Retina (tissue), 1 donor: ENCODE measurements at regions not wholly inside any gene's neighbourhood (a gene's known extent, or its start where the extent isn't known, plus 50 kb on each side); places are given as distances from the start of the nearest gene placed in this dataset.
"Not testable (repeated sequence)": the region's sequence is repeated elsewhere in the genome, so short reads cannot be mapped to it uniquely, and the experiment has no call there.

Experiments used
- DNase-seq: peaks from one replicate; pipeline ENCODE4 v3.0.0-alpha.2; 2016

DNA sequence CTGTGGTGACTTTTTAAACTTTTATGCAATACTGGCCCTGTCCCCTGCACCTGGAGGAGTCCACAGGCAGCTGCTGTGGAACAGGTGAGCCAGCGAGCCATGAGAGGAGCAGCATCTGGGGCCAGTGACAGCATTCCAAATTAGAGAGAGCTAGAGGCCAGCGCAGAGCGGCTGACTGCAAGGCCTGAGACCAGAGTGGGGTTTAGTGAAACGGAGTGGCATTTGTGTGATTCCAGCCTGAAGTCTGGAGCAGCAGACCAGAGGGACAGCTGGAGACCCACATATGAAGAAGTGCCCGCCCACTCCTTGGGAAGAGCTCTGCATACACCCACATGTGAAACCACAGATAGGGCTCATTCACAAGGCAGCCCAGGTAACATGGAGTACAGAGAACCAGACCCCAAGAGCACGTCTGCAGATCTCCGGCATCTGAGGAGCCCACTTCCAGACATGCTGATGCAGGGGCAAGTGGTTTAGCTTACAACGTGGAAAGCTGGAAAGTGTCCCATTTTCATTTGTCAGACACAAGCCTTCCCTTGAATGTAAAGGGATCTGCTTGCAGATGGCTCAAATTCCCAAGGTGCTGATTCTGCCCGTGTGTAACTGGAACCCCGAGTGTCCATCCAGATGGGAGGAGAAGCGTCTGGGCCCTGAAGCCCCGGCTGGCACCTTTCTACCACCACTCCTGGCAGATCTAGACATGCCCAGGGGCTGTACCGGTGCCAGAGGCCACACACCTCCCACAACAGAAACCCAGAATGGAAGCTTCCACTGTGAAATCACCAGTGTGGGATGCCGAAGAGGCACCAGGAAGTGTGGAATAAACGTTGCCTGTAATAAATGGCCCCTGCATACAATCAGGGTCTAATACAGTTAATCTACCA, 256.0 kb upstream of the TCERG1L start:
- no peak for DNase-seq

DNA sequence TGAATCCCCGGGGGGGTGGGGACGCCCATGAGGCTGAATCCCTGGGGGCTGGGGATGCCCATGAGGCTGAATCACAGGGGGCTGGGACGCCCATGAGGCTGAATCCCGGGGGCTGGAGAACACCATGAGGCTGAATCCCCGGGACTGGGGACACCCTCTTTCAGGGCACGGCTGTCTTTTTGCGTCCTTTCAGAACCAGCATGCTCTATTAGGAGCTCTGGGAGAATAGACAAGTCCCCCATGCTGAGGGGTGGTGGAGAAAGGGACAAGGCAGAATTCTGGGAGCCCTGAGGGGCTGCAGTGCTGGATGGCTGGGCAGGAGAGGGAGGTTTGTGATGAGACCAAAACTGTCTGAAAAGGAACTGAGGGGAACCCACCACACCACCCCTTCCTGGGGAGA, 257.3 kb upstream of the TCERG1L start:
- DNase-seq, result no peak

DNA sequence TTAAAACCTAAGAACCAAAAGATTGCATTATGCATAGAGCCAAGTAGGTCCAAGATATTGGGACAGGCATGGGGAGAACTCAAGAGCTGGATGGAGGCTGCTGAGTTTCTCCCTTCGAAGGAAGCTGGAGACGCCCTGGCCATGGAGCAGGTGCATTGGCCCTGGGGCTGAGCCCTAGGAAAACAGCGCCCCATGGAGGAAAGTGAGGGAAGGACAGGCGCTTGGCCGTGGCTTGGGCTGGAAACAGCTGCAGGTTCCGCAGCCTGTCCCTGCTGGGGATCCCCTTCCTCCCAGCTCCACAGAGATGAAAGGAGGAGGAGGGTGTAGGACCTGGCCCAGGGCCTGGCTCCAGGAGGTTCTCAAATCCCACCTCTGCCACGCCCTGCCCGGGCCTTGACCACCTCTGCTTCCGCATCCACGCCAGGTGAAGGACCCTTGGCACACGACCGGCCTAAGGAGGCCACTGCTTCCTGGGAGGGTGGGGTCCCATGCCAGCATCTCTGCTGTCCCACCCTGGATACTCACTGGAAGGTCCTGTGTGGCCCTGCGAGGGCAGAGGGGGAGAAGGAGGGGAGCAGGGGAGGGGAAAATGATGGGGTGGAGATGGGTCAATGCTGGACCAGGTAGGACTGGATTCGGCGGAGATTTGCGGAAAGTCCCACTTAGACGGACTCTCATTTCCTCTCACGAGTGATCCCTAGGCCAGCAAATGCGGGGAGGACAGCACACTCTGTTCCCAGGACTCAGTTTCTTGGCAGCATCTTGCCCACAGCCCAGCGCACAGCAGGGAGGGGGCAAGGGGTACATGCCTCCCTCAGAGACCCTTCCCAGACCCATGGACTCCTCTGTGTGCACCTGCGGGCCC, 258.6 kb upstream of the TCERG1L start:
- peak; percentile 48 for DNase-seq

DNA sequence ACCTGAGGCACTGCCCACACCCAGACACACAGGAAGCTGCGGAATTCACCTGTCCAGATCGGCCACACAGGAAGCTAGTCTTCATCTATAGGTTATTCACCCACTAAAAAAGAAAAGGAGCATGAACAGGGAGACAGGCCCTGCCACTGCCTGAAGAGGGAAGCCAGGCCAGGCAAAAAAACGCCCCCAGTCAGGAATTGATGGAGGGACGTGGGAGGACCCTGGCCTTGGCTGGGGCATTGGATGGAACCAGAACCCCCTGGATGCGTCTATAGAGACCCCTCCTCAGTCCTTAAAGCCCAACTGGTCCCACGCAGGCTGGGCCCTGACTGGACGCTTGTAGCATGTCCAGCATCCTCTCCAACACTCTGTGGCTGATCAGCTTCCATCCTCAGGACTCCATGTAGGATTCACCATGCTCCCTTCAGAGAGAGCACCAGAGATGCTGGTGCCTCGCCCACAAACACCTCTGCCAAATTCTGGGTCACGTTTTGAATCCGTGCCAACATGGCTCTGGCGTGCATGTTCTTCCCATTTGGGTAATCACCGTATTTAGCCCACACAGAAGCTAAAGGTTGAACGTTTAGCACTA, 259.3 kb upstream of the TCERG1L start:
- no peak for DNase-seq

DNA sequence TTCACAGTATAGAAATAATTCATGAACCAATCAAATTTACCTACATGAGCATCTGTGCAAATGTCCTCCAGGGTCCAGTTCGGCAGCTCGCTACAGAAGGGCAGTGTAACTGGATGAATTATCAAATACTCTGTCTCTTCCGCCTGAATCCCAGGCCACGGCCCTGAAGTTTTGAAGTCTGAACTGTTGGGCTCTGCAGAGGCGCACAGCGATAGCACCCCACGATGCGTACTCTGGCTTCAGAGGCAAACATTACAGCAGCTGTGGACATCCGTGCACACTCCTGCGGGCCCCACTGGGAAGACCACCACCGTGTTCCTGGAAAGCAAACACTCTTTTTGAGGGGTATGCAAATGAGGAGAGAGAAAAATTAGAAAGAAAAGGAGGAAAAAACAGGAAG, 259.8 kb upstream of the TCERG1L start:
- DNase-seq, result no peak

DNA sequence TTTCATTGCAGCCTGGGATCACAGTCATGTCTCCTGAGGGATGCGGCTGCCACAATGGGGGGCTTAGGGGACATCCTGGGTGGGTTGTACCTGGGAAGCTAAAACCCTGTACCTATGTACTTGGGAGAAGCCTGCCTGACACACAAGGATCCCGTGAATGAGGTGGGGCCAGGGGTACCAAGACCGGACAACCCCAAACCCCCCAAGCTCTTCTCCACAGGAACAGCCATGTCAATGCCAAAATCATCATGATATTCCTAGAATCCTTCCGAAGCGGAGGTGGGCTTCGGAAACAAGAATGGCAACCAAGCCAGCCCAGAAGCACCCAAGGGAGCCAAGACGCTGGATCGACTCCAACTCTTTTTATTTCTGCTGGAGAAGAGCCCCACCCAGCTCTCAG, 260.3 kb upstream of the TCERG1L start:
- no peak for DNase-seq

DNA sequence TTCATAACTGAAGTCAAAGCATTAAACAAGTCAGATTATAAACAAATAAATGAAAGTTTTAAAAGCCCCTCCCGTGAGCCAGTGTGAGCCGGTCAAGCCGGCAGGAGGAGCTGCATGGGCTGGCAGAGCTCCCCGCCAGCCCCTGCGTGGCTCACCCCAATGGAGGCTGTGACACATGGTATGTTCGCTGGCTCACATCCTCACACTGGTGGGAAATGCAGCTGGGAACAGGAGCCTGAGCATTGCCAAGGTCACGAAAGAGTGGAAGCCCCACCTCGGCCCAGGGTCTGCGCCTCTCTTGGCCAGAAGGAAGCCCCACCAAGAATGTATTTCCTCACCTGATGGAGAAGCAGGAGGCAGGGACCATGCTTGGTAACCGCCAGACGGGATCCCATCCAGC, 261.7 kb upstream of the TCERG1L start:
- DNase-seq, result no peak

DNA sequence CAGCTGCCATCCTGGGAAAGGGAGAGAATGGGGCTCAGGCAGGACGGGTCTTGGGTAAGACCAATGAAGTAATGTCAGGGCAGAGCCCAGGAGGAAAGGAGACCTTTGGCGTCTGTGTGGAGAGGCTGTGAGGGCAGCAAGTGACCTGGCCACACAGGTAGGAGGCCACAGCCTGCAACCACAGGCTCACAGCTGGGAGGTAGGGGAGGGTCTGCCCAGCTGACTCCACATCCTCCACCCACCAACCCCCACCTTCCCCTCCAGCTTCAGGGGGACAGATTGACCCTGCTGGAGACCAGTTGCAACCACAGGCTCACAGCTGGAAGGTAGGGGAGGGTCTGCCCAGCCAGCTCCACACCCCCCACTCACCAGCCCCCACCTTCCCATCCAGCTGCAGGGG, 262.2 kb upstream of the TCERG1L start:
- no peak for DNase-seq

DNA sequence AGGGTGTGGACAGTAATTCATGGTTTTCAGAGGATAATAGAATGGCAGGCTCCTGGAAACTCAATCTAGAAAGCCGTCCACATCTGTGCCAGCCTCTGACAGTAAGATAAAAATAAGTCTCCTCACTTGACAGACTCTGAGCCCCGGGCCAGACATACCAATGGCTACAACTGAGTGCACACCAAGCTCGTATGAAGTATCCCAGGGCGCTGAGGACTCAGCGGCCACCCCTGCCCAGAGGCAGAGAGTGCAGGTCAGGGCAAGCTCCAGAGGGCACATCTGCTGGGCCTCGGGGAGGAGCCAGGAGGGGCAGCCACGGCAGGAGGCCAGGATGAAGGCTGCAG, 262.8 kb upstream of the TCERG1L start:
- DNase-seq, result no peak

DNA sequence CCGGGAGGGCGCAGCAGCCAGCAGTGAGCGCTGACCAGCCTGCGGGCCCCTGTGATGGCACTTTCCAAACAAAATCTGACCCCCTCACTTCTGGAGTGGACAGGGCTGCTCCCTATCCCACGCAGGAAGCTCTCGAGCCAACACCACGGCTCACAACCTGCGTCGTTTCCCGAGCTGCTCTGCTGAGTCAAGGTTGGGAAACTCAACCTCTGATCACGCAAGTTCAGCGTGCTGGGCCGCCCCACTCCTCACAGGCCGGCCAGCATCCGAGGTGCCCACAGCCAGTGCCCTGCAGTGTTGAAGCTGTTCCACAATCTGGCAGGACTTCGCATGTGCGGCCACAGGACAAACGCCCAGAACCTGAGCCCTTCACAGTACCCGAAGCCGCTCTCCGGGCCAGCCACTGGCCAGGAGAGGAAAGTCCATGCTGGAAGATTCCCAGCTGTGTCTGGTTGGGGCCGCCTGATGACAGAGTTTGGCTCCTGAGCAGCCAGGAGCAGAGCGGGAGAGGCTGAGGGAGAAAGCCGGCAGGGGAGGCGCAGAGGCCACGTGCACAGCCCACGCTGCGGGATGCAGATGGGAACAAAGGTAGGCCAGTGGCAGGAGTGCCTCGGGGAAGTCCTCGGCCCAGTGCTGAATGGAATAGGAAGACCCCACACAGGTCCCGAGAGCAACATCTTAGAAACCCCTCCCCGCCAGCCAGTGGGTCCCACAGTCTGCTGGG, 263.3 kb upstream of the TCERG1L start:
- DNase-seq, result no peak

DNA sequence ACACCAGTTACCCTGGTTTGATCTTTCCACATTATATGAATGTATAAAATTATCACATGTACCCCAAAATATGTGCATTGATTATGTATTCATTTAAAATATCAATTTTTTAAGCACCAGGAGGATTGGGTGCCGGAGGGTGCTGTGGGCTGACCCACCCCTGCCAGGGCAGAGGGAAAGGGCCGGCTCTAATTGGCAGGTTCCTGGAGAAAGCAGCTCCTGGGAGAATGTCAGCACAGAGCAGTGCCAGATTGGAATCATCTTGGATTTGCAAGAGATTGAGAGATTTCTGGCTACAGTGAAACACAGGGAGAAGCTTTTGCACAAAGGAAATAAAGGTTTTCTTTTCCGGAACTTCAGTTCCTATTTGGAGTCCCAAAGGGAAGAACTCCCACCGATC, 264.4 kb upstream of the TCERG1L start:
- no peak for DNase-seq

DNA sequence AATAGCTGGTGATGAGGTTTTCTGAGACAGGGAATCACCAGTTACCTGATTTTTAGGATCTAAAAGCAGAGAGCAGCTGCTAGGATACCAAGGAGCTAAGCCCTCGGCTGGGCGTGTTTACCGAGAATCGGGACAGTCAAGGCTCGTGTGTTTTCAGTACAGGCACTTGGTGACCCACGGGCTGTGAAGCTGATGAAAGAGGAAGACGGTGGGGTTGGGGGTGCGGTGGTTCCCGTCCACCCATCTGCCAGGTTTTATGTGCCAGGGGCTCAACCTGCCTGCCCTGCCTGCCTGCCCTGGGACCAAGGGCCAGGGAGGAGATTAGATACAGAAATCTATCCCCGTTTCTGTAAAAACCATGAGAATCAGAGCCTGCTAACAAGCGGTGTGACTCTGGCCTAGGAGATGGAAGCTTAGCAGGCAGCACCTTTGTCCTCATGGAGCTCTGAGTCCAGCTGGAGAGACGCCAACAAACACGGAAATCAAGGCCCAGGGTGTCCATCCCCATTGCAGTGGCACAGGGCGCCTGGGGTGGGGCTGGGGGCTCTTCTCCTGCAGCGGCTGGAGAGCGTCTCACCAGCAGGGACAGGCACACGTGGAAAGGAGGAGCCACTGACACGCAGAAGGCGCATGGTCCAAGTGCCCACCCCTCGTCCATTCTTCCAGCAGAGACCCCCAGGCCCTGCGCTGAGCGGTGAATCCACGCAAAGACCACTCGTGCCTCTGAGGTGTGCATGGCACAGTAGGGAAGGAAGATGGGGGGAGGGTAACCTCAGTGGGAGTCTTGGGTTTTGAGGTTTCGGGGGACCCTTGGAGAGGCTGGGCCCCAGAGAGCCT, 265.0 kb upstream of the TCERG1L start:
- DNase-seq, result no peak

DNA sequence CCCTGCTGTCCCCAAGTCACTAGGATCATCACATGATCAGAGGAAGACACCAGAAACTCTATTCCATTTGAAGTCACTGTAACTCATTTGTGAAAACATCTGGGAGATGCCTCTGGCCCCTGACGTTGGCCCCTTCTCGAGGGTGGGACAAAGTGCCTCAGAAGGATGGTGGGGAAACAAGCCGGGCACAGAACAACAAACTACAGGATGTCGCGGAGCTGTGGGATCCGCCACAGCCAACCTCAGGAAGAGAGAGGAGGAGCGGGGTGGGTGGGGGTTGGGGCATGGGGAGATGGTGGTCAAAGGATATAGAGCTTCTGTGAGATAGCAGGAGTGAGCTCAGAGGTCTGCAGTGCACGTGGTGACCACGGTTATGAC, 265.6 kb upstream of the TCERG1L start:
- DNase-seq, result no peak

DNA sequence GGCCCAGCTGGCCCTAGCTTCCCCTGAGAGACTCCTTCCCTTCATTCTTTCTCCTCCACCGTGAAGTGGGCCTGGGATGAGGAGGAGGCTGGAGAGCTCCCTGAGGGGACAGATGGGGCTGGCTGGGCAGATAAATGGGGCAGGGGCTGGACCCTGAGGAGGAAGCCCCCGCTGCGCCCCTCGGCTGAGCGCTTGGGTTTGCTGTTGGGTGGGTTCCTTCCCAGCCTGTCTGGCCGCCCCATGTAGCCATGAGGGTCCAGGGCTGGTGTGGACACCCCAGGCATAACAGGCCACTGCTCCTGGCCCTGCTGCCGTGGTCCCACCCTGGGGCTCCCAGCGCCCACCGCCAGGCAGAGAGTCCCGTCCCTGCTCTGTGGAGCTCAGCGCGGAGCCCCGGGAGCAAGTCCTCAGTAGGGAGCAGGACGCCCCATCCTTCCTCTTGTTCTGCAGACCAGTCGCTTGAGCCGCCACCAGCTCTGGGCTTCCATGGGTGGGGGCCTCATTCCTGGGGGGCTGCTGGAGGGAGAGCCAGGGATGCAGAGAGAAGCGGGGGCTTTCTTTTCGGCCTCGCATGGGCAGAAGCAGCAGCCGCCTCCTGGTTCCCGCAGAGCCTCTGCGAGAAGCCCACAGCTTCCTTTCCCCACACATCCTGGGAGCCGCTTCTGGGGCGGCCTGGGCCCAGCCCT, 266.4 kb upstream of the TCERG1L start:
- no peak for DNase-seq

DNA sequence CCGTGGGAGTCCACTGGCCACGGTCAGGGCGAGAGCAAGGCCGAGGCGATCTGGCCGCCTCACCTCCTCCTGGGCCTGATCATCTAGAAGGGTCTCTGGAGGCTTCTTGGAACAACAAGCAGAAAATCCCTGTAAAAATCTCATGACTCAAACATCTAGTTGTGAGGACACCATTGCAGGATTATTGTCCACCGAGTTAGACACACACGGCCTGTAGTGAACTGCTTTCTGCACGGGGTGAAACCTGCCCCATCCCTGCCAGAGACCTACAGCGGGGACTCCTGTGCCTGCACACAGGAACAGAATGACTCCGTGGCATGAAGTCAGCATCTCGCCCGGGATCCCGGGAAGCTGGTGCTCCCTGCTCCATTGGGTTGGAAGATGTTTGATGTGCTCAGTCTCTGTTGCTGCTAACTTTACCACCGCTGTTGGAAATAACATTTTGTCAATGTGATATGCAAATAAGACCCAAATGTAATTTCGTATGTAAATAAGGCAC, 267.0 kb upstream of the TCERG1L start:
- no peak for DNase-seq

DNA sequence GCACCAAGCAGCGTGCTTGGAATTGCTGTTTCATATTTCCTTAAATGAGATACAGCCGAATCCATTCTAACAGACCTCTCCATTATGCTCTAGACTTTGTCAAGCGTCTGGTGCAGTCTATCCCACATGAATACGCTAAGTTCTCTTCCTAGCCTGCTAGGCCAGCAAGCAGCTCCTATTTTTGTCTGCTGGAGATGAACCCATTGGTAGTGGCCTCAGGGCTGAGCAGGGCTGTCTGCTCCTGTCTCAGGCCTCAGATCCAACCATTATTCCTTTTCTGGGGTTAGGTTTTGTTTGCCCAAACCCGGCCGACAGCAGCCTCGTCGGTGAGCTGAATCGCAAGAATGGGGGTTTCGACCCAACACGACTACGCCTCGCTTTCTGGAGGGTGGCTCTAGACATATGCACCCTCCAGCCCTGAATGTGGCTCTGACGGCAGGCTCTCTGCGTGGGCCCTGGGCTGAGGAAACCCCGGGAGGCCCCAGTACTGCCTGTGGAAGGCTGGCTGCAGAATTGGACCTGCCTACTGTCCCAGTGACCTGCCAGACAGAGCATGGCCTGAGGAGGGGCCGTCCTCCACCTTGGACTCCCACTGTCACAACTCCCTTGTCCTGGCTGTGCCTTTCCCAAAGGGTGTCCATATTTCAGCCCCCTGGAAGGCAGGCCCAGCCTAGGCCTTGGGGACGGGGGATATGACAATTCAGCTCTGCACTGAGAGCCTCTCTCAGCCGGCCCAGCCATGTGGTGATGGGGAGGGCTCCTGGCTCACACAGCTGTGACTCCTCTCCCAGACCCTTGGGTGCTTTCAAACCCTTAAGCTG, 267.9 kb upstream of the TCERG1L start:
- peak; percentile 49 for DNase-seq

DNA sequence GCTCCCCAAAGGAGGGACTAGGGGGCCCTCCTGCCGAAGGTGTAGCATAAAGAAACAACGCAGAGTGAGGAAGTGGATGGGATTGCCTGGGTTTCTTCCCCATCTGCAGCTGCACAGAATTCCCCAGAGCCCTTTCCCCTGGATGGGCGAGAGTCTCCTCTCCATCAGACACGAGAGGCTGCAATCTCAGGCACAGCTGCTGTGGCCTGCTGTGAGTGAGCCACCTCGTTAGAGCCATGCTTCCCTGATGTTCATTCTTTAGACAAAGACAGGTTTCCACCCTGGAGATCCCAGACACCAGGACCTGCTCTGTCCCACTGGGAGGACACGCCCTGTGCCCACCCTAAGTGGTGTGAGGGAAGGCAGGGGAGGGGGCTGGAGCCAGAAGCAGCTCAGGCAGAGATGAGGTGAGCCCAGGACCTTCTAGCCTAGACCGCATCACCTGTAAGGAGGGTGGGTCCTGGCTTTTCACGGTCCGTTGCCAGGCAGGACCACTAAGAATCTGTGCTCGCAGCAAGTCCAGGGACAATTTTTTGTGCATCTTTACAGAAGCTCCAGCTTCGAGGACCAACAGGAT, 268.6 kb upstream of the TCERG1L start:
- peak; percentile 47 for DNase-seq

DNA sequence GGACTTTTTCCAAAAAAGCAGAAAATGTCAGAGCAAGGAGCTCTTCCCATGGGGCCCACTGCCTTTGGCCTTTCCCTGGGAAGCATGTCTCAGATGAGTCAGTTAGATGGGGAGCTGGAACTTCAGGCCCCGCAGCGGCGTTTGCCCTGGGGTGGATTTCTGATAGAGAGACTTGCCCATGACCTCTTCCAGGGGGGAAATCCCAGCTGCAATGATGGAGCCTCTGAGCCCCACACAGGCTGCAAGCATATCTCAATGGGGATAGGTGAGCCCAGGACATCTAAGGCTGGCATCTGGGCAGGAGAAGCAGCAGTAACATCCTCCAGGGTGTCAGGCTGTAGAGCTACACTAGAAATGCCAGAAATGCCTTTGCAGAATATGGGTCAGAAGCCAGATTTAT, 269.2 kb upstream of the TCERG1L start:
- no peak for DNase-seq

DNA sequence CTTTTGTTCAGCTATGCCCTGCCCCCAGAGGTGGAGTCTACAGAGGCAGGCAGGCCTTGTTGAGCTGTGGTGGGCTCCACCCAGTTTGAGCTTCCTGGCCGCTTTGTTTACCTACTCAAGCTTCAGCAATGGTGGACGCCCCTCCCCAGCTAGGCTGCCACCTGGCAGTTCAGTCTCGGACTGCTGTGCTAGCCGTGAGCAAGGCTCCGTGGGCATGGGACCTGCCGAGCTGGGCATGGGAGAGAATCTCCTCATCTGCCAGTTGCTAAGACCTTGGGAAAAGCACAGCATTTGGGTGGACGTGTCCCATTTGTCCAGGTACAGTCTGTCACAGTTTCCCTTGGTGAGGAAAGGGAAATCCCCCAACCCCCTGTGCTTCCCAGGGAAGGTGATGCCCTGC, 270.0 kb upstream of the TCERG1L start:
- DNase-seq, result not testable (repeated sequence)

DNA sequence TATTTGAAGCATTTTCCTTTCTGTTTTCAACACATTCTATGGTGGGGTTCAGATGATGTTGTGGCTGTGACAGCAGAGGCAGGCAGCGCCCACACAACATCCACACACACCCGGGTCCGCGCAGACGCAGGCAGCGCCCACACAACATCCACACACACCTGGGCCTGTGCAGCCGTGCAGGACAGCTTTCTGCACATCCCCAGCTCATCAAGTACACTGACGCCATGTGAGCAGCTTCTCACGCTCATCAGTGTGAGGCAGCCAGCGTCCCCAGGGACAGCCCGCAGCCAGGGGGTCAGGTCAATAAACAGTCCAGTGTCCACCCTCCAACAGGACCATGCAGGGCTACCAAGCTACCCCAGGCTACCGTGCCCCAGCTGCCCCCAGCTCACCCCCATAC, 272.8 kb upstream of the TCERG1L start:
- DNase-seq, result no peak
